HuH-7 (cell line): ENCODE measurements at regions not wholly inside any gene's neighbourhood (a gene's known extent, or its start where the extent isn't known, plus 50 kb on each side); places are given as distances from the start of the nearest gene placed in this dataset.
"Not testable (repeated sequence)": the region's sequence is repeated elsewhere in the genome, so short reads cannot be mapped to it uniquely, and the experiment has no call there.

Experiments
- DNase-seq: peaks from one replicate; pipeline ENCODE4 v3.0.0; 2011; ENCODE audit warnings: low spot score

GRCh38 chr7:67301667-67302066 lies 305.0 kb downstream of the TYW1 start:
- DNase-seq = no peak

GRCh38 chr7:67302113-67303039 lies 305.7 kb downstream of the TYW1 start:
- DNase-seq = peak; percentile 99

GRCh38 chr7:67304846-67305245 lies 308.2 kb downstream of the TYW1 start:
- DNase-seq = not testable (repeated sequence)

GRCh38 chr7:67306331-67306730 lies 309.7 kb downstream of the TYW1 start:
- no peak for DNase-seq

- DNase-seq = no peak
Measured at GRCh38 chr7:67309764-67310549, 313.3 kb downstream of the TYW1 start.

GRCh38 chr7:67311901-67312300 lies 315.3 kb downstream of the TYW1 start:
- no peak for DNase-seq

- no peak for DNase-seq
Measured at GRCh38 chr7:67313213-67313612, 316.6 kb downstream of the TYW1 start.

- DNase-seq = not testable (repeated sequence)
Measured at GRCh38 chr7:67316902-67317301, 320.3 kb downstream of the TYW1 start.

GRCh38 chr7:67328257-67328656 lies 331.6 kb downstream of the TYW1 start:
- DNase-seq = not testable (repeated sequence)

GRCh38 chr7:67335165-67335564 lies 338.5 kb downstream of the TYW1 start:
- not testable (repeated sequence) for DNase-seq

- DNase-seq = not testable (repeated sequence)
Measured at GRCh38 chr7:67335663-67336062, 339.0 kb downstream of the TYW1 start.

- not testable (repeated sequence) for DNase-seq
Measured at GRCh38 chr7:67338545-67338944, 341.9 kb downstream of the TYW1 start.

- no peak for DNase-seq
Measured at GRCh38 chr7:67341153-67341768, 344.6 kb downstream of the TYW1 start.

GRCh38 chr7:67343114-67343513 lies 346.5 kb downstream of the TYW1 start:
- DNase-seq = no peak

GRCh38 chr7:67343572-67343971 lies 346.9 kb downstream of the TYW1 start:
- no peak for DNase-seq

GRCh38 chr7:67344481-67345193 lies 348.0 kb downstream of the TYW1 start:
- no peak for DNase-seq

GRCh38 chr7:67346126-67346525 lies 349.5 kb downstream of the TYW1 start:
- DNase-seq = no peak

- DNase-seq = no peak
Measured at GRCh38 chr7:67346876-67347275, 350.2 kb downstream of the TYW1 start.

- no peak for DNase-seq
Measured at GRCh38 chr7:67348171-67348570, 351.5 kb downstream of the TYW1 start.

GRCh38 chr7:67357653-67358052 lies 361.0 kb downstream of the TYW1 start:
- DNase-seq = not testable (repeated sequence)

GRCh38 chr7:67358316-67358715 lies 361.7 kb downstream of the TYW1 start:
- not testable (repeated sequence) for DNase-seq

- DNase-seq = not testable (repeated sequence)
Measured at GRCh38 chr7:67358738-67359137, 362.1 kb downstream of the TYW1 start.
